CD4-positive, alpha-beta T cell treated with Interleukin-17A for 4 hours (primary cell): ENCODE measurements at regions not wholly inside any gene's neighbourhood (a gene's known extent, or its start where the extent isn't known, plus 50 kb on each side); places are given as distances from the start of the nearest gene placed in this dataset.

Experiments used
- DNase-seq: peaks from one replicate; pipeline ENCODE4 v3.0.0-alpha.2; 2020; ENCODE audit warnings: mixed read lengths

DNA sequence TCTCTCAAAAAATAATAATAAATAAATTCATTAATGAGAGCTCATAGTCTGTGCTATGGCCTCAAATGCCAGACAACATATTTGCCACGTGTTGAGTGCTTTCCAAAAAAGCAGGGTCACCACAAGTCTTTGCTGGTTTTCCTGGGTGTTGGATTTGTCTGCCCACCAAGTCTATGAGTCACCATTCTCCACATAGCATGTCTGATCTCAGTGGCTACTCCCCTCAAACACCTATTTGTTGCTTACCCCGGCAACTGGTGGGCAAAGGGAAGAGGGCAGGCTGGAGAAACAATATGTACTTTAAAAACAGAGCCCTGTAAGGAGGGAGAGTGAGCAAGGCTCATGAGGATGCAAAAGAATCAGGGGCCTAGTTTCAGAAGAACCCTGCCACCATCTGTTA is 120.0 kb upstream of the ARRDC4 start:
- DNase-seq, result no peak

DNA sequence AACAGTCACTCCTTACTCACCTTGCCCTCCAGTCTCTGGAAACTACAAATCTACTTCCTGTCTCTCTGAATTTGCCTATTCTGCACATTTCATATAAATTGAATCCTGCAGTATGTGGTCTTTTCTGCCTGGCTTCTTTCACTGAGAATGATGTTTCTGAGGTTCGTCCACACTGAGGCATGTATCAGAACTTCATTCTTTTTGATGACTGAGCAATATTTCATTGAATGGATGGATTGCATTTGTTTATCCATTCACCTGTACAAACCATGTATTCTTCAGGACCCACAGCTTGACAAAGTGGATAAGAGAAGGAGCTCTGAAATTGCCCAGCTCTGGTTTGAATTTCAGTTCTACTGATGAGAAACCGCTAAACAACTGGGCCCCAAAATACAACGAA is 118.9 kb upstream of the ARRDC4 start:
- no peak for DNase-seq

DNA sequence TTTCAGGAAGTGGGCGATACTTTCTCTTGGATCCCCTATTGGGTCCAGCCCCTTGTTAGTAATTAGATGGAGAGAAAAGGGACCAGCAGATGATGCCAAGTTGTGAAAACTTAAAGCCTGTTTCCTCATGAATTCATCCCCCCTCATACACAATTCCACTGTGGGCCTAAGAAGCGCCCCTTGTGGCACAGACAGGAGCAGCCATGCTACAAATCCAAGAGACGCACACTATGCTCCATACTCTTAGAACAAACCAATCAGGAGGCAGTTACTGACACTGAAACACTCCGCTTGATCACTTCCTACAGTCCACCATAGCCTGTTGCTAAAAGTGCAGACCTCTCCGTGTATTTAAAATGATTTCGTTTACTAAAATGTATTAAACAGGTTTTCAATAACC is 111.3 kb upstream of the ARRDC4 start:
- DNase-seq, result no peak

DNA sequence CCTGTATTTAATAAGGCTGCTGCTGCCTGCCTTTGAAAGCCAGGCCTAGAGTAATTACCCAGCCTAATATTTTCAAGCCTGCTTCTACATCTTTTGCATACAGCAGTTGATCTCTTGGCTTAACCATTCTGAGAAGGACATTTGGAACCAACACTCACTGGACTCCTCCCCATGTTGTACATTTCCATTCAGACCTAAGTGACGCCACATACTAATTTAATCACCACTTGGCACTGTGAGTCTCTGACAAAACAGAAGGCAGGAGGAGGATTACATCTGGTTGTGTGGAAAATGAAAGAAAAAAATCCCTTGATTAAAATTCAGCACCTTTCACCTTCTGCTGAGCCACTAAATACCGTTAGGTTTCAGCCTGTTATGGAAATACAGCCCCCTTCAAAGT is 102.2 kb upstream of the ARRDC4 start:
- DNase-seq, result no peak

DNA sequence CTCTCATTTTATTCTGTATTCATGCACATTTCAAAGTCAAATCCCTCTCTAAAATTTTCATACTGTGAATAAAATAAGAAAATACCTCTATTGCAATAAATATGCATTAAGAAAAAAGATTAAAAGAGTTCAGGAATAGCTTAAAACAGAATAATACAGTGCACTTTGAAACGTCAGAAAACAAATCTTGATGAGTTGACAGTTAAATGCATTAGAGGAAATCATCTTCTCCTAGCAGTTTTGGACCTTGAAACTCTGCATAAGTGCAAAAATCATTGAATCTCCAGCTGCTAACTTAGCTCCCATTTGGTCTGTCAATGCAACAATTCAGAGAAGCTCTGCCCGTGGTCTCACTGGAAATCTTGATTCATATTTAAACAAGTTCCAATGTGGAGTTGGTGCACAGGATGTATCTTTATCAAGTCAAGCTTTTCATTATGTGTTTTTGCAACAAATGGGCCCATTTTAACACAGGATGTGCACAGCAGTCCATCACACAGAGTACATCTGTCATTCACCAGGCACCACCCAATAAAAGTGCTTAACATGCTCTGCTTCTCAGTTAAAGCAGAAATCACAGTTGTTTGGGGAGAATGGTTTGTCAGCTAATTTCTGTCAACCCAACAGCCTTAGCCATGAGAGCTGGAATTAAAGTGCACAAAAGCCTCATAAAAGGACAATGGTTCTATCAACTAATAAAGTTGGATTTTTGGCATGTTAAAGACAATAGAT is 98.8 kb upstream of the ARRDC4 start:
- no peak for DNase-seq

DNA sequence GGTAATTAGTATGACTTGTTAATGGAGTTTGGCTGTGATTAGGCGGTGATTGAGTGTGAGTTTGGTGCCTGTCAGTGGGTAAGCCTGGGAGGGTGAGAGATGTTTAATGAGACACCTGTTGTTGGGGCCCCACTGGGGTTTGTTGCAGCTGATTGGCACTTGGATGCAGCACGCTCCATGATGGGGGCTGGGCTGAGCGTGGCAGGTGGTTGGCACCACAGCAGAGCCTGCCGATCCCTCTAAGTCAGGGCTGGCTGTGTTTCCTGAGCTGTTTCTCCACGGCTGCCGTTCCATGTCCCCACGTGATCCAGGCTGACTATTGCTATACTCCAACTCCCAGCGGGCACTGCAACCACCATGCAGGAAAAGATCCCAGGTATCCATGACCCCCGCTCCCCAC is 93.5 kb upstream of the ARRDC4 start:
- DNase-seq, result no peak

DNA sequence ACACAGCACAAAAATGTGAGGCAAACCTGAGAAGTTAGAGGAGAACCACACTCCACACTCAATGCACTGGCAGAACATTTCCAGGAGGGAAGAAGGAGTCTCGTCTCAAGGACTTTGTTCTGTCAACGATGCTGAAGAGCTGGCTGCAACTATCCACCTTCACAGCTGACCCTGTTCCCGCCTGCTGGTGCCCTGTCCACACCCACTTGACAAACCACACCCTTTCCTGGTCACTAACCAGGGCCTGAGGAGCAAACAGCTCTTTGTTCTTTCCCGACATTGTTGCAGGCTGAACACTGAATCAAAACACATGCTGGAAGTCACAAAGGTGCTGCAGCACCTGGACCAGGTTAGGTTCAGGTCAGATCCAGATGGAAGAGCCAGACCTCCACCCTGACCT is 92.6 kb upstream of the ARRDC4 start:
- DNase-seq, result no peak

DNA sequence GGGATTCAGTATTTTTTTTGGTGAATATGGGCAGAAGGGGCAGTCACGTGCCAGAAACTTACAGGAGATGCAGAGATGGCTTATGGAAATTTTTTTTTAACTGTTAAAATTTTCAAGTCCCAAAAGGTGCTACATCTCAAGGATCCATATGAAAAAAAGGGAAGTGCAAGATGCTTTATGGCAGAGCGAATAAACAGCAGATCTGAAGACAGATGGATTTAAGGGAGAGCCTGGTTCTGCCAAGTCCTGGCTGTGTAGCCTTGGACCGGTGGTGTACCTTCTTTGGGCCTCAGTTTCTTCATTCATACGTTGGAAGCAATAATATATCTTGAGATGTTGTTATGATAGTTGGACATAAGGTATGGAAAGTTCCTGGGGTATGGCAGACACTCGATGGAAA is 91.5 kb upstream of the ARRDC4 start:
- DNase-seq, result no peak

DNA sequence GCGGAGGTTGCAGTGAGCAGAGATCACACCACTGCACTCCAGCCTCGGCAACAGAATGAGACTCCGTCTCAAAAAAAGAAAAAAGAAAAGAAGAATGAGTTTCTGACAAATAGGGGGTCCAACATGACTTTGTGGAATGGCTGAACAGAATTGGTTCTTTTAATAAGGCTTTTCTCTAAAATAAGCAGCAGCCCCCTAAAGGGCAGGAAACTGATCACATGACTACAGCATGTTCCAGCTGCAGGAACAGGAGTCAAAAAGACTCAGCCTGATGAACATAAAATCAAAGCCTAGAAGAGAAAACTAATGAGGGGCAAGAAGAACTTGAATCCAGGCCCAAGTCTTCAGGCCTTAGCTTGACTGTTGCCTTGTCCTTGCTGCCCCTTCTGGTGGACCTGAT is 89.7 kb upstream of the ARRDC4 start:
- DNase-seq, result no peak

DNA sequence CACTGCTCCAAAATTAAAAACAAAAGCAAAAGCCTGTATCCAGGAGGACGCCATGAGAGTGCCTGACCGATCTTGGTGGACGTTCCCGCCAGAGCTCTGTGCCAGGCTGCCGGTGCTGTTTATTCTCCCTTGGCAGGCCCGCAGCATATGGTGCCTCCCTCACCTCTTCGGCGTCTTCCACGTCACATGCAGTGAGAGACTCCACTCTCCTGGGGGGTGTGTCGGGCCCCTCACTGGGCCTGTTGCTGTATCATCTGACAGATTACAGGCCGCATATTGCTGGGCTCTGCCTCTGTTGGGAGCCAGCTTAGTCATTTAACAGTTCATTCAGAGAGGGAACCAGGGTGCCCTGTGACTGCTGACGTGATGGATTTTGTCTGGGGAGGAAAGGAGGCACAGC is 86.4 kb upstream of the ARRDC4 start:
- no peak for DNase-seq

DNA sequence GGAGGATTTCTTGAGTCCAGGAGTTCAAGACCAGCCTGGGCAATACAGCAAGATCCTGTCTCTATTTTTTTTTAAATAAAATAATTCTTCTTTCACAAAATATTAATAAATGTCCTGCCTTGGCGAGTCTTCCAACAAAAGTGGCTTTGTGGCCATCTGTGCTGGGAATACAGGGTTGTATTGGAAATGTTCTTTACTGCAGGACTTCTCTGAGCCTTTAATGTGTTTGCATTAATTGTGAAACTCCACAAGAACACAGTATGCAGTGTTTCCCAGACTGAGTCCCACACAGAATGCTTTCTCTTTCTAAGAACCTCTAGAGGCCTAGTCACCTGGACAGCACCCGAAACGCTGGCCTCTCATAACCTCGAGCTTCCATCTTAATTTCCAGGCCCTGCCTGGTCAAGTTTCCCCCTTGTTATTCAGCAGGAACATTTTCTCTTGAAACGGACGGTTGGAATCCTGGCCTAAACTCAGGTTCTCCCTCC is 85.4 kb upstream of the ARRDC4 start:
- DNase-seq, result no peak

DNA sequence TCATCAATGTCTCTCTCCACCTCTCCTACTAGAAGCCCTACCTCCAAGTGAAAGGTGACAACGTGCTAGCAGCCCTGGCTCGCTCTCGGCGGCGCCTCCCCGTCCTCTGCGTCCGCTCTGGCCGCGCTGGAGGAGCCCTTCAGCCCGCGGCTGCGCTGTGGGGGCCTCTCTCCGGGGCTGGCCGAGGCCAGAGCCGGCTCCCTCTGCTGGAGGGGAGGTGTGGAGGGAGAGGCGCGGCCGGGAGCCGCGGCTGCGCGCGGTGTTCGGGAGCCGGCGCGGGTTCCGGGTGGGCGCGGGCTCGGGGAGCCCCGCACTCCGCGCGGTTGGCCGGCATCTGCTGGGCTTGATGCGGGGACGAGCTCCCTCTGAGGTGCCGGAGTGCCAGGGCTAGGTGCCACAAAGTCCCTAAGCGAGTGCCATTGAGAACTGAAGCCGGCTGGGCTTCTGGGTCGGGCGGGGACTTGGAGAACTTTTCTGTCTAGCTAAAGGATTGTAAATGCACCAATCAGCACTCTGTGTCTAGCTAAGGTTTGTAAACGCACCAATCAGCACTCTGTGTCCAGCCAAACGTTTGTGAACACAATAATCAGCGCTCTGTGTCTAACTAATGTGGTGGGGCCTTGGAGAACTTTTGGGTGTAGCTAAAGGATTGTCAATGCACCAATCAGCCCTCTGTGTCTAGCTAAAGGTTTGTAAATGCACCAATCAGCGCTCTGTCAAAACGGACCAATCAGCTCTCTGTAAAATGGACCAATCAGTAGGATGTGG is 84.8 kb upstream of the ARRDC4 start:
- no peak for DNase-seq

DNA sequence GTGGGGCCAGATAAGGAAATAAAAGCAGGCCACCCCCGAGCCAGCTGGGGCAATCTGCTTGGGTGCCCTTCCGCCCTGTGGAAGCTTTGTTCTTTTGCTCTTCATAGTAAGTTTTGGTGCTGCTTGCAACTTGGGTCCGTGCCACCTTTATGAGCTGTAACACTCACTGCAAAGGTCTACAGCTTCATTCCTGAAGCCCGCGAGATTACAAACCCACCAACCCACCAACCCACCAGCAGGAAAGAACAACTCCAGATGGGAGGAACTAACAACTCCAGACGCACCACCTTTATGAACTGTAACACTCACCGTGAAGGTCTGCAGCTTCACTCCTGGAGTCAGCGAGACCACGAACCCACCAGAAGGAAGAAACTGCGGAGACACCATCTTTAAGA is 84.2 kb upstream of the ARRDC4 start:
- no peak for DNase-seq

DNA sequence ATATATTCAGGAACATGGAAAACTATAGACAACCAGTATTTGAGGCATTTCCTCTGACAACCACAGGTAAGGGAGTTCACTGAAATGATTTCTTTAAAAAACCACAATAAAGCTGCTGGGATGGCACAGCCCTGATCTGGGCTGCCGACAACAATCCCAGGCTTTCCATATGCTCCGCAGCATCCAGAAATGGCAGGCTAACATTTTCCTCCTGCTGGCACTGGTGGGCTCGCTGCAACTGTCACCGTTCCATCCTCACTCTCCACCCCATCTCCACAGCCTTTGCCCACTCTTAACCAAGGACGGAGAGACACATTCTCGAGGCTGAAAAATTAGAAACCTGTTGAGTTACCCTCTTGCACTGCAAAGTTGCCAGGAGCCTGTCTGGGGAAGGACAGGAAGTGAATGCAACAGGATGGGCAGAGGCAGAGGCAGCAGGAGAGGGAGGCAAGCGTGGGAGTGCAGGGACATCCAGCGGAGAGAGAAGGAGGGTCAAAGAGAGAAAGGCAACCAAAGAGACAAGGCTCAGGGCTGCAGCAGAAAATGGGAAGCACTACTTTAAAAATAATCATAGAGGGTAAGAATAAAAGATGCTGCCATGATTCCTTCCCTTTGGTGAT is 79.0 kb upstream of the ARRDC4 start:
- DNase-seq, result no peak

DNA sequence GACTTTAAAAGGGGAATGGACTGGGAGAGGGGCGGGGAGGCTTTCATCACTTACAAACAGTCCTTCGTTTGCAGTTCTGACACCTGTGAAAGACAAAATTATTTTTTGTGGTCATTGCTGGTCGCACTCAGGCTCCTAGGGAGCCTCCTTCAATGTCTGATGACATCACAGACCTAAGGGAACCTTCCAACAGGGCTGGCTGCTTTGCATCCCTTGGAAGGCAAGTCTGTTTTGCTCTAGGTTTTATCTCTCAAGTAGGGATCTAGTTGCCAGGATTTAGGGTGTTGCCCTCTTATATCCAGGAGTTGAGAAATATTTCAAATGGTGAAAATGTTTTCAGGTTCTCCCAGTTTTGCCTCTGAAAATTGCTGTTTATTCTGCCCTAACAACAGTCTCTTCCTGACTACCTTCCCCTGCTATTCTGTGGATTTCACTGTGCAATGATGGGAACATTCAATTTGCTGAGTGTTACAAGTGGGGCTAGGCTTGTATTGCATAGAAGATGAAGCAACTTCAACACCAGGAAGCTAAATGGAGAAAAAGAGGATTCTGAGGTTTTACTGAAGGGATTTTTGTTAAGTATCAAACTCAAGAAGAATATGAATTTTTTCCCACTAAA is 75.9 kb upstream of the ARRDC4 start:
- no peak for DNase-seq

DNA sequence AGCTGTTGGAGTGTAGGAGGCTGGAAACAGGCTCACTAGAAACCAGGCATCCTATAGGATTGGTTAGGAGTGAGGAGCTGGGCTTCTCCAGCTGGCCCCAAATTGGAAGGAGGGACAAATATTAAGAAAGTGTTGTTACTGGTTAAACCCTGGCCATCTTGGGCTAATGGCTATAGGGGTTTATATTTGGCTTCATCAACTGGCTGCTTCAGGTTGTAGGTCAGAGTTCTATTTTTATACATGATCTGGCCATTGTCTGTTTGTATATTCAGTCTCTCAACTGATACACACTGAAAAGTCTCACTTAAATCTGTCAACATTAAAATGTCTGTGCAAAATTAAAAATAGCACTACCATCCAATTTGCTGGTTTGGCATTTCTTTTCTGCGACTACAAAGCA is 70.2 kb upstream of the ARRDC4 start:
- no peak for DNase-seq

DNA sequence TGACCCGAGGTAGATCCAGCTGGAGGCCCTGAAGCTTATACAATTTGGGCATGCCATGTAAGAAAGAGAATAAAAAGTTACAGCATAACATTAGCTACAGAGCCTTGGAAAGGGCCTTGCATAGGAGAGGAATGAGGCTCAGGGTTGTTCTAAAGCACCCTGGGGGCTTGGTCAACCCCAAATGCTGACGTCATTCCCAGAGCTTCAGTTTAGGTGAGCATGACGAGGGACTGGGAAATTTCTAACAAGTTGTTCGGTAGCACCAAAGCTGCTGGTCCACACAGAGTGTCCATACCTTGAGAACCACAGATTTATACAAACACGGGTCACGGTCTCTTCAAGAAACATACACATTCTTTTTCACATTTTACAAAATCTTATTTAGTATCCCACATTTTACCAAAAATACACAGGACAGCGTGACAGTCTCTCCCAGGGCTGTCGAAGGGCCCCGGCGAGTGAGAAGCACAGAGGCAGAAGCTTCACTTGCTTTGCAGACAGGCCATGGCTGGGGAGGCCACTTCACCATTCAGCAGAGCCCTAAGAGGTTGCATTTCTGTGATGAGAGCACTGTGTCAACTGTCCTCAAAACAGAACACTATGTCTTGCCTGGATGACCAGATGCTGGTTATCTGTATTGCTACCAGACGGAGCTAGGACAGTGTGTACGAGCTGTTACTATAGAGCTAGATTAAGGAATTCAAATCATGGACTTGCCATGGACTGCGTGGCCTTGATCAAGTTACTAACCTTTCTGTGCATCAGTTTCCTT is 68.2 kb upstream of the ARRDC4 start:
- no peak for DNase-seq

DNA sequence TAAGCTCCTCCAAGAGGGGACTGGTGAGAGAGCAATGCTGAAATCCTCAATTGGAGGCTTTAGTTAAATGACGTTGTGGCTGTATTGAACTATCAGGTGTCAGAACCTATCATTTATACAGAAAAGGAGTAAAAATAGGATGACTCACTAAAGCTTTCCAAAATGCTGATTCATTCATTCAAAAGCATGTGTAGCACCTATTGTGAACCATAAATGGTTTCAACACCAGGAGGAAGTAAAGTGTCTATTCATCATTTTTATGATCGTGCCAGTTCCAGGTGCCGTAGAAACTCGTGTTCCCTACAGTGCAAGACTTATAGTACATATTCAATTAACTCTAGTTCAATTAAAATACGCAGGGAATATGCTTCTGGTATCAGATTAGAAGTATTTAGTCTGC is 66.5 kb upstream of the ARRDC4 start:
- no peak for DNase-seq

DNA sequence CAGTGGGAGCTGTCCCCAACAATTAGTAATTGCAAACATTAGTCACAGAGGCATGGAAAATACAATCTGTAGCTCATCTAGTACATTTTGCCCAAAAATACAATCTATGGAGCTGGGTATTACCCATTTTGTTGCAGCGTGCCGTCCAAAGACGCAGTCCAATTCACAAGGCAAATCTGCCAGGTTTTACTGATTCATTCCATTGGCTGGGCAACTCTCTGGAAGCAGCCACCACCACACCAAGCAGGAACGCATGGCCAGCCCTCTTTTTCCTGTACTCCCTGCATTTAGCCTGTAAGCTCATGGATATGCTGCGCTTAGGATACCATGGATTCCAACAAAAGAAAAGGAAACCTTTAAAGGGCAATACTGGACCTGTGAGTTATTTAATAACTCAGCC is 60.5 kb upstream of the ARRDC4 start:
- no peak for DNase-seq

DNA sequence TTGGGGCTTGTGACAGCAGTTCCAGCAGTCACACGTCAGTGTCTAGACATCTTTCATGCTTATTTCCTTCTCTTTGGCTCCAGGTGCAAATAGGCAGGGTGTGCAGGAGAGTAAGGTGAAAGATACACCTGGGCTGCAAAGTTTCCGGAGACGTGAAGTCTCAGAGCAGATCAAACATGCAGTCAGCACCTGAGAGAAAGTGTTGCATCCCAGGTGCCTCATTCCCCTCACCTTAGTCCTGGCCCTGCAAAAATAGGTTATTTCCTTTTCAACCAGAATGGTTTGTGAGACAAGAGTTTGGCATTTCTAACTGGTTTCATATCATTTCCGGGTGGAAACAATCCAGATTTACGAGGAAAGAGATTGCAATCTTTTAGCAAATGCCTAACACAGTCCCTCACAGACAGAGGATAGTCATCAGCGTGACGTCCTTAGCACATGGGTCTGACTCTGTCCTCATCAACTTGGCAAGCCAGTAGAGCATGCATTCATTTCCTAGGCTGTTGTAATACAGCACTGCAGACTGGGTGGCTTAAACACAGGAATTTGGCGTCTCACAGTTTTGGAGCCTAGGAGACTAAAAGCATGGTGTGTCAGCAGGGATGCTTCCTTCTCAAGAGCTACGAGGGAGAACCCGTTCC is 58.2 kb upstream of the ARRDC4 start:
- no peak for DNase-seq

DNA sequence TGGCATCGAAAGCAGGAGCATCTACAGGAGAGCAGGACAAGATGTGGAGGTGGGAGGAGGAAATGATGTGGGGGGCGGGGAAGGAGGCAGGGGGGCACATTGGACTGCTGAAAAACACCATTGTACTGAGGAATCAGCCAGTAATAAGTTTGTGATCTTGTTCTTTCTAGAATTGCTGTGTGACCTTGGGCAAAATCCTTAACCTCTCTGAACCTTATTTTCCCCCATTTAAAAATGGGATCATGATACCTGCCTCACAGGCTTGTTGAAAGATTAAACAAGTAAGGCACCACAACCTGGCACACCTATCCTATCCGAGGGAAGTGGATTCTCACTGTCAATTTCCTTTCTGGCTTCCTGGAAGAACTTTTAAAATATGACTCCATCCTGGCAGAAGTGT is 56.9 kb upstream of the ARRDC4 start:
- no peak for DNase-seq

DNA sequence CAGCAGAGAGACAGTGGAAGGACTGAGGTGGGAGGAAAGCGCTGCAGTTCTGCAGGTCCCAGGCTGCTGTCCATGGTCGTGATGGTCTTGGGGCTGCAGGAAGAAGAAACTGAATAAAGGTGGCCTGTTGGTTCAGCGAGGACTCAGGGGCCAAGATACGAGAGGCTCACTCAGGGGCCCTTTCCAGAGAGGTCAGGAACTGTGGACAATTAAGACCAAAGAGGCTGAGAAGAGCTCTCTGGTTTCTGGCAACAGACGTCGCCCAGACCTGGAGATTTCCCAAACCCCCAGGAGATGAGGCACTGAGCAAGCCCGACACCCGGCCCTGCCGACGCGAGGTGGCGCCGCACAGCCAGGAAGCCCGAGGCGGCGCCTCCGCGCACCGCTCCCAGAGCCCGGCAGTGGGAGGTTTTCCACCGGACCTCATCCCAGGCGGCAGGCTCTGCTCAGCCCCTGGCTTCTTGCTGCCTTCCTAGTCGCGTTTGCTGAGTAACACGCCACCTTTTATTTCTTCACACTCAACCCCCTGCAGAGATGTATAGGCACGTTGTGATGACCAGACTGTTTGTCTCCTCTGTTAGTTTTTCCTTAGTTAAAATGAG is 56.4 kb upstream of the ARRDC4 start:
- peak; percentile 26 for DNase-seq
